ENCODE measurements at regions not wholly inside any gene's neighbourhood (a gene's known extent, or its start where the extent isn't known, plus 50 kb on each side); places are given as distances from the start of the nearest gene placed in this dataset.
"Not testable (repeated sequence)": the region's sequence is repeated elsewhere in the genome, so short reads cannot be mapped to it uniquely, and the experiment has no call there.

DNA sequence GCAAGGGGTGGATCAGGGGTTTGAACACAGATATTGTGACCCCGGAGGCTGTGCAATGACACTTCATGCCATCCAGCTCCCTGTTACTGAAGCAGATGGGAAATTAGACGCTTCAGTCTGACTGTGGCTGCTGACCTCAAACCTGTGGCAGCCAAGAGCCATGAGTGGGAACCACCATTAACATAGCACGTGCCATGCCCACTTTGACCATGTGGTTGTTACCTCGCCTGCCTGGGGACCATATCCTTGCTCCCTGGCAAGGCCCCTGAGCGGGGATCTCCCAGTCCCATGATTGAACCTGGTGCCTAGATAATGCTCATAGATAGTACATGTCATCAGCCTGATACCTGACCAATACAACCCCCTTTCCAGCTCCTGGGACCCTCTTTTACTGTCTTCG is 68.9 kb downstream of the CYP26B1 start:
- no peak for DNase-seq (ENCODE audit: low read depth in 2 of 2)

- DNase-seq (ENCODE audit: low read depth in 2 of 2) = no peak
These were observed 69.9 kb downstream of the CYP26B1 start for GRCh38 chr2:72077702-72078169.

DNA sequence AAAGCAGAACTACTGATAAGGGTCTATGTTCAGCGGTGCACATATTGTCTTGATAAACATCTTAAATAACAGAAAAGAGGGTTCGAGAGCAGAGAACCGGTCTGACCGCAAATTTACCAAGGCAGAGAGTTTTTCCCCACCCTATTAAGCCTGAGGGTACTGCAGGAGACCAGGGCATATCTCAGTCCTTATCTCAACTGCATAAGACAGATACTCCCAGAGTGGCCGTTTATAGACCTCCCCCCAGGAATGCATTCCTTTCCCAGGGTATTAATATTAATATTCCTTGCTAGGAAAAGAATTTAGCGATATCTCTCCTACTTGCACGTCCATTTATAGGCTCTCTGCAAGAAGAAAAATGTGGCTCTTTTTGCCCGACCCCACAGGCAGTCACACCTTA is 74.3 kb downstream of the CYP26B1 start:
- DNase-seq (ENCODE audit: low read depth in 2 of 2) = not testable (repeated sequence)

DNA sequence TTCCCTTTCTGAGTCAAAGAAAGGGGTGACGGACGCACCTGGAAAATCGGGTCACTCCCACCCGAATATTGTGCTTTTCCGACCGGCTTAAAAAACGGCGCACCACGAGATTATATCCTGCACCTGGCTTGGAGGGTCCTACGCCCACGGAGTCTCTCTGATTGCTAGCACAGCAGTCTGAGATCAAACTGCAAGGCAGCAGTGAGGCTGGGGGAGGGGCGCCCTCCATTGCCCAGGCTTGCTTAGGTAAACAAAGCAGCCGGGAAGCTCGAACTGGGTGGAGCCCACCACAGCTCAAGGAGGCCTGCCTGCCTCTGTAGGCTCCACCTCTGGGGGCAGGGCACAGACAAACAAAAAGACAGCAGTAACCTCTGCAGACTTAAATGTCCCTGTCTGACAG is 83.5 kb downstream of the CYP26B1 start:
- not testable (repeated sequence) for DNase-seq (ENCODE audit: low read depth in 2 of 2)

DNA sequence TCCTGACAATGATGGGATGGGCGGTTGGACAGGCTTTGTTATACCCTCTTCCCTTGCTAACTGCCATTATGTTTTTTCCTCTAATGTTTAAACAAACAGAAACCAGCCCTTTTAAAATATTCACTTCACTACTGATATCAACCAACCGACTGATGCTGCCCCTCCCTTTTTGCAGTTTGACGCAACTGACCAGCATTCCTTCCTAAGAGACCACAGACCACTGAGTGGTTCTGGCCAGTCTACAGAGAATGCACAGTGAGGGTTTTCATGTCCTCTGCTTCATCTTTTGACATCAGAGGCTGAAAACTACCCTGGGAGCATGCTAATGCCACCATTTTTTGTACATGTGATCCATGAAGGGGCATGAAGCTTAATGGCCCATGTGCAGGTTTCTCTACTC is 85.3 kb downstream of the CYP26B1 start:
- no peak for DNase-seq (ENCODE audit: low read depth in 2 of 2)

DNA sequence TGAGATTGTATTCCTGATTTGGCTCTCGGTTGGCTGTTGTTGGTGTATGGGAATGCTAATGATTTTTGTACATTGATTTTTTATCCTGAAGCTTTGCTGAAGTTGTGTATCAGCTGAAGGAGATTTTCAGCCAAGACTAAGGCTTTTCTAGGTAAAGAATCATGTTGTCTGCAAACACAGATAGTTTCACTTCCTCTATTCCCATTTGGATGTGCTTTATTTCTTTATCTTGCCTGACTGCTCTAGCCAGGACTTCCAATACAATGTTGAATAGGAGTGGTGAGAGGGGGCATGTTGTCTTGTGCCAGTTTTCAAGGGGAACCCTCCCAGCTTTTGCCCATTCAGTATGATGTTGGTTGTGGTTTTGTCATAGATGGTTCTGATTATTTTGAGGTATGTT is 90.4 kb downstream of the CYP26B1 start:
- no peak for DNase-seq (ENCODE audit: low read depth in 2 of 2)

DNA sequence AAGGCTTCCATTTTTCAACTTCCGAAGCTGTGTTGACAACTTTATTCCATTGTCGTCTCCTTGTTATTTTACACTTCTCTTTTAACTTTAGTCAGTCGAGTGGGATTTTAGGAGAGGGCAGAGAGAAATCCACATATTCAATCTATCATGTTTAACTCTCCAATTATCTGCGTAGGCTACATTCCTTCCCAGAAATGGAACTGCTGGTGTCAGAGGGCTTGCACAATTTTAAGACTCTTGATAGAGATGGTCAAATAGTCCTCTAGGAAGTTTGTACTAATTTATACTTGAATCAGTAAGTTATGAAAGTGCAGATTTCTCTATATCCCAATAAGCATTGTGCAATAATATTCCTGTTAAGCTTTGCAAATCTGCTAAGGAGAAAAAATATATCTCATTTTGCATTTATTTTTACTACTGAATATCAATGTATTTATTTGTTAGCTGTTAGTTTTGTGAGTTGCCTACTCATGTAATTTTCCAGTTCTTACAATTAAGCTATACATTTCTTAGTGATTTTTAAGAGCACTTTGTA is 95.6 kb downstream of the CYP26B1 start:
- no peak for DNase-seq (ENCODE audit: low read depth in 2 of 2)

- no peak for DNase-seq (ENCODE audit: low read depth in 2 of 2)
These were observed 96.5 kb downstream of the CYP26B1 start for GRCh38 chr2:72051204-72051603.

DNA sequence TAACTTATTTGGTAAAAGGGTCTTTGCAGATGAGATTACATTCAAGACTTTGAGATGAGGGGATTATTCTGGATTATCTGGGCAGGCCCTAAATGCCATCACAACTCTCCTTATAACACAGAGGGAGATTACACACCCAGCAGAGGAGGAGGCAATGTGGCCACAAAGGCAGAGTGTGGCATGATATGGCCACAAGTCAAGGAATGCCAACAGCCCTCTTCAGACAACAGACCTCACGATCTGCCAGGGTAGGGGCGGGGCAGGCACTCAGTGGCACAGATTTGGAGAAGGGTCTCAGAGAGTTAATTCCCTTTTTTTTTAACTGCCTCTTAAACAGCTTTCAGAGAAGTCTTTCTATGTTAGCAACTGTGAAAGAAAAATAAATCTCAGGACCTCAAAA is 96.9 kb downstream of the CYP26B1 start:
- no peak for DNase-seq (ENCODE audit: low read depth in 2 of 2)

DNA sequence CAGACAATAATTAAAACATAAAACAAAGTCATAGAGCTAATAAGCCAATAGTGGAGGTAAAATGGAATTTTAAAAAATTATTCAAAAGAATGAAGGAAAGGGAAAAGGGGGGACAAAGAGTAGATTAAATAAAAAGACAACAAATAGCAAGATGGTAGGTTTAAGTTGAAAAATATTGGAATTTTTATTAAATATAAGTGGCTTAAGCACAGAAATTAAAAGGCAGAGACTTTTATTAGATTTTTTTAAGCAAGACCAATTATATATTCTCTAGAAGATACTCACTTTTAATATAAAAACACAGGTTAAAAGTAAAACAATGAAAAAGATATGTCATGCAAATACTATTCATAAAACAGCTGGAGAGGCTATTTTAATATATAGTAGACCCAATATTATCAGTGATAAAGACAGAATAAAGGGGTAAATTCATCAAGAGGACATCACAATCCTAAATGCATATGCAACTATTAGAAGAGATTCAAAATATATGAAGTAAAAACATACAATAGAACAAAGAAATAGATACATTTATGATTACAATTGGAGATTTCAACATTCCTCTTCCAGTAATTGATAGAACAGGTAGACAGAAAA is 98.7 kb downstream of the CYP26B1 start:
- DNase-seq (ENCODE audit: low read depth in 2 of 2) = no peak

- no peak for DNase-seq (ENCODE audit: low read depth in 2 of 2)
These were observed 103.7 kb downstream of the CYP26B1 start for GRCh38 chr2:72043985-72044384.

DNA sequence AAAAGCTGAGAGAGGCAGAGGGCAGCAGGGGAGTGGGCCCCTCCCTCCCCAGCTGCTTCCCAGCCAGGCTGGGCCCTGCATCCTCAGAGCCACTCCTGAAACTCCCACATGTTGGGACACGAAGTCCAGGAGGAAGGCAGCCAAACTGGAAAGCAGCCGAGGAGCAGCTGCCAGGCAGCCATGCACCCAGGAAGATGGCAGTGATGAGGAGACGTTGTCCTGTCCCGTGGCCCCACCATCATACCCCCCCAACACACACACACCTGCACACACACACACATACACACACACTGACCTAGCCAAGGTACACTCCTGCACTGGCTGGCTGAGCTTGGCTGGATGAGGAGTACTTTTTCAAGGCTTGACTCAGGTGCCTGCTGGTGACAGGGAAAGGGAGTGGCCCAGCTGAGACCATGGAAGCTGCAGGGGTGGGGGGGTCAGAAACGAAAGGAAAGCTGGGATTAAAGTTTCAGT is 106.0 kb downstream of the CYP26B1 start:
- no peak for DNase-seq (ENCODE audit: low read depth in 2 of 2)

DNA sequence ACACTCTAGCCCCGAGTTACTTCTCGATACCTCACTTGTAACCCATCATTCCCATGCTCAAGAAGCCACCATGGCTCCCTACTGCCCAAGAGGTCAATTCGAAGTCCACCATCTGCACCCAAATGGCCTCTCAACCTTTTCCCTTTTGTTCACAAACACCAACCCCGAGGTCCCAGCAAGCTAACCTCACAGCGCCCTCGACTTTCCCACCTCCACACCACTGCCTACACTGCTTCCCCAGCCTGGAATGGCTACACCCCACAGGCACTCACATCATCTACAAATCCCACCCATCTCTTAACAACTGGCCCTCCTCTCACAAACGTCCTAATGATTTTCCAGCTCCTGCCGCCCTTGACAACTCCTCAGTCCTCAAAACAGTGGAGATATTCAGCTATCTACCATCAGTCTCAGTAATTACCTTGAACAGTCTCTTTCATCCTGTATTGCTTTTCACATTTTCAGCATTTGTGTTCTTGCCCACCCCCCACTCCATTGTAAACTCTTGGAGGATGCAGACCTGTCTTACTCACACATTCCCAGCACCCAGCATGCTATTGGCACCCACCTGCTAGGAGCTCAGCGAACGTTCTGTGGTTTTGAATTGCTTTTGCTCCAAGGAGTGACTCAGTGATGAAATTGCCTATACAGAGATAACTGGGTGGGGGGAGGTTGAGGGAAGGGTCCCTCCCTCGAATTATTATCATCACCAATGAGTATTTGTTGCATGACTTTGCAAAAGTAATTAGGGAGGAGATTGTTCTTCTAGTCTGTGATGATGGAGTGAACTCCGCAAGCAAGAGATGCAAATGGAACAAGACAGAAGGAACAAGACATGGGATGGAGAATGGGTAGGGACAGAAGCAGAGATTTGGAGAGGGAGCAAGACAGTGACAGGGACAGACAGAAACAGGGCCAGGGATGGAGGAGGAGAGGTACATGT is 106.8 kb downstream of the CYP26B1 start:
- no peak for DNase-seq (ENCODE audit: low read depth in 2 of 2)

GRCh38 chr2:72038524-72038923 is 109.1 kb downstream of the CYP26B1 start:
- no peak for DNase-seq (ENCODE audit: low read depth in 2 of 2)

- no peak for DNase-seq (ENCODE audit: low read depth in 2 of 2)
These were observed 110.4 kb downstream of the CYP26B1 start for GRCh38 chr2:72037261-72037666.

GRCh38 chr2:72036595-72036994 is 111.1 kb downstream of the CYP26B1 start:
- DNase-seq (ENCODE audit: low read depth in 2 of 2) = no peak

- no peak for DNase-seq (ENCODE audit: low read depth in 2 of 2)
These were observed 111.5 kb downstream of the CYP26B1 start for GRCh38 chr2:72036173-72036545.

DNA sequence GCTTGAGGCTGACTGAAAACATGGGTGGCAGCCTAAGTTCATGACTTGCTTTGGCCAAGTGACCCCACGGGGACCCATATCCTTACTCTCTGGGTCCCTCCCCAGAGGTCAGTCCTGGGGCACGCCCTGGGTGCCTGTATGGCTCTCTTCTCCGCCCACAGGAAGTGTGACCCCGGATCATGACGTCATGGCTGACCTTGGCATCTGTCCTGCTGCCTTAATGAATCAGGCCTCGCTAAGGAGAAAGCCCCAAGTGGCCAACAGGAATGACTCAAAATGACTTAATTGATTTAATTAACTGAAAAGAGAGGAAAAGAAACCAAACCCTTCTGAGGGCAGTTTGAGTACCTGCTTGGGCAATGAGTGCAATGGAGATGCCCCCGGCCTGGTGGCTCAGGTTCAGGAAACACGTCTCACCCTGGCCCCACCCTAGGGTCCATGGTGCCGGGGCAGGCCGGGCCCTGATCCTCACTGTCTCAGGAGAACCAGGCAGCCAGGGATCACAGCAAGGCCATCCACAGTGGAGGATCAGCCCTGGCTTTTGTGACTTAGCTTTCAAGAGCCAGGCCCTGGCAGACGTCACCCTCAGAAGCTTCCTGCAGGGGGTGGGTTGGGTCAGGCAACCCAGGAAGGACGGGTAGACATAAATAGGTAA is 112.0 kb downstream of the CYP26B1 start:
- no peak for DNase-seq (ENCODE audit: low read depth in 2 of 2)

GRCh38 chr2:72034353-72035095 is 113.1 kb downstream of the CYP26B1 start:
- no peak for DNase-seq (ENCODE audit: low read depth in 2 of 2)

DNA sequence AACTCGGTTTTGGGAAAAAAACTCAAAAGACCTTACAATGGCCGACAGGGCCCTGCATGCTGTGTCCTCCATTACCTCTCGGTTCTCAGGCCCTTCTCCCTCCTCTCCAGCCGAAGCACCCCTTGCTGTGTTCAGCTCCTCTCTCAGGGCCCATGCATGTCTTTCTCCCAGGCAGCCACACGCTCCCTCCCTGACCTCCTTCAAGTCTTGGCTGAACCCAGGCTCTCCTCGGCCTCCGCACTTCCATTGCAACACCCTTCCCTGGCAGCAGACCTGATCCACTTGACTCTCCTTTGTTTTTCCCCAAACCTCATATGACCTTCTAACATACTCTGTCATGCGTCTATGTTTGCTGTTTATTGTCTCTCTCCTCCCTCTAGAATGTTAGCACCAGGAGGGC is 114.0 kb downstream of the CYP26B1 start:
- DNase-seq (ENCODE audit: low read depth in 2 of 2) = no peak

- no peak for DNase-seq (ENCODE audit: low read depth in 2 of 2)
These were observed 115.1 kb downstream of the CYP26B1 start for GRCh38 chr2:72032481-72033041.

All from stimulated activated CD8-positive, alpha-beta memory T cell treated with anti-CD3 and anti-CD28 coated beads, Interleukin-7, amount 100 ng/mL, for 1 hour (primary cell).